HFFc6 (cell line): ENCODE measurements at regions not wholly inside any gene's neighbourhood (a gene's known extent, or its start where the extent isn't known, plus 50 kb on each side); places are given as distances from the start of the nearest gene placed in this dataset.
"Not testable (repeated sequence)": the region's sequence is repeated elsewhere in the genome, so short reads cannot be mapped to it uniquely, and the experiment has no call there.

Experiments
- DNase-seq: peaks from one replicate; pipeline ENCODE4 v3.0.0-alpha.2; 2018
- H3K27ac Mint-ChIP-seq: 2 replicates; pipeline ENCODE4 v1.8.0; 2020; ENCODE audit warnings: mild to moderate bottlenecking, mixed read lengths
- H3K27me3 Mint-ChIP-seq: 2 replicates; pipeline ENCODE4 v1.8.0; 2021; ENCODE audit warnings: mild to moderate bottlenecking, moderate library complexity, mixed read lengths; ENCODE audit not compliant: insufficient read depth
- H3K36me3 Mint-ChIP-seq: 2 replicates; pipeline ENCODE4 v1.8.0; 2021; ENCODE audit warnings: low read depth, mixed read lengths
- H3K4me1 Mint-ChIP-seq: 2 replicates; pipeline ENCODE4 v1.8.0; 2020; ENCODE audit warnings: low read depth, mixed read lengths
- H3K4me3 Mint-ChIP-seq: 2 replicates; pipeline ENCODE4 v1.8.0; 2020; ENCODE audit warnings: mild to moderate bottlenecking, moderate library complexity, mixed read lengths
- H3K9me3 Mint-ChIP-seq: 2 replicates; pipeline ENCODE4 v1.8.0; 2020; ENCODE audit warnings: mild to moderate bottlenecking, mixed read lengths
- CTCF ChIP-seq: fragments of 200-600 bp; sonication (generic); IDR thresholded peaks from 2 replicates; pipeline ENCODE4 v1.5.0; 2021; ENCODE audit warnings: antibody characterized with exemption, mild to moderate bottlenecking

- no peak for DNase-seq
- H3K9me3 Mint-ChIP-seq = no peaks in the 10 kb centered on the region; the same call in 1 of the 2 replicates
- H3K4me3 Mint-ChIP-seq = no peak overlapping the region
- no peaks in the 10 kb centered on the region for H3K36me3 Mint-ChIP-seq
- H3K27me3 Mint-ChIP-seq = no peaks in the 10 kb centered on the region
- H3K4me1 Mint-ChIP-seq = peaks cover 11% of the 10 kb centered on the region; the same call in 1 of the 2 replicates
- H3K27ac Mint-ChIP-seq = no peak overlapping the region
- TF ChIP-seq CTCF = no peak
Observed at GRCh38 chr6:147954938-147955337, 387.7 kb upstream of the SASH1 start.

- TF ChIP-seq CTCF = no peak
- no peak for DNase-seq
- Mint-ChIP-seq H3K4me3 (no peak overlapping the region), H3K36me3 (no peaks in the 10 kb centered on the region), H3K4me1 (no peaks in the 10 kb centered on the region), H3K27me3 (no peaks in the 10 kb centered on the region), H3K9me3 (peaks cover 2% of the 10 kb centered on the region; the same call in 1 of the 2 replicates), H3K27ac (no peak overlapping the region)
Observed at GRCh38 chr6:147958683-147959082, 384.0 kb upstream of the SASH1 start.

GRCh38 chr6:147961481-147962141 lies 381.0 kb upstream of the SASH1 start:
- H3K36me3 Mint-ChIP-seq = no peaks in the 10 kb centered on the region
- no peak overlapping the region for H3K27ac Mint-ChIP-seq
- H3K4me1 Mint-ChIP-seq = no peaks in the 10 kb centered on the region
- H3K4me3 Mint-ChIP-seq = no peak overlapping the region
- H3K27me3 Mint-ChIP-seq = no peaks in the 10 kb centered on the region
- no peak for TF ChIP-seq CTCF
- H3K9me3 Mint-ChIP-seq = peaks cover 4% of the 10 kb centered on the region
- DNase-seq = no peak

GRCh38 chr6:147965448-147965847 lies 377.2 kb upstream of the SASH1 start:
- not testable (repeated sequence) for H3K27ac Mint-ChIP-seq, H3K4me3 Mint-ChIP-seq, H3K9me3 Mint-ChIP-seq

GRCh38 chr6:147970970-147971369 lies 371.7 kb upstream of the SASH1 start:
- Mint-ChIP-seq H3K36me3 (no peaks in the 10 kb centered on the region), H3K27ac (no peak overlapping the region), H3K27me3 (peaks cover 2% of the 10 kb centered on the region; the same call in 1 of the 2 replicates), H3K9me3 (peaks cover 10% of the 10 kb centered on the region), H3K4me3 (no peak overlapping the region), H3K4me1 (no peaks in the 10 kb centered on the region)
- TF ChIP-seq CTCF = no peak
- no peak for DNase-seq

More at GRCh38 chr6:147965448-147965847, 377.2 kb upstream of the SASH1 start:
- H3K4me1 Mint-ChIP-seq, H3K36me3 Mint-ChIP-seq, DNase-seq, H3K27me3 Mint-ChIP-seq: not testable (repeated sequence)

- Mint-ChIP-seq H3K4me3 (no peak overlapping the region), H3K9me3 (peaks cover 10% of the 10 kb centered on the region), H3K27me3 (no peaks in the 10 kb centered on the region), H3K36me3 (no peaks in the 10 kb centered on the region), H3K4me1 (no peaks in the 10 kb centered on the region), H3K27ac (no peak overlapping the region)
- no peak for TF ChIP-seq CTCF
- no peak for DNase-seq
Observed at GRCh38 chr6:147972448-147972847, 370.2 kb upstream of the SASH1 start.
